ENCODE measurements at regions not wholly inside any gene's neighbourhood (a gene's known extent, or its start where the extent isn't known, plus 50 kb on each side); places are given as distances from the start of the nearest gene placed in this dataset.

- TF ChIP-seq, protein P1, sequence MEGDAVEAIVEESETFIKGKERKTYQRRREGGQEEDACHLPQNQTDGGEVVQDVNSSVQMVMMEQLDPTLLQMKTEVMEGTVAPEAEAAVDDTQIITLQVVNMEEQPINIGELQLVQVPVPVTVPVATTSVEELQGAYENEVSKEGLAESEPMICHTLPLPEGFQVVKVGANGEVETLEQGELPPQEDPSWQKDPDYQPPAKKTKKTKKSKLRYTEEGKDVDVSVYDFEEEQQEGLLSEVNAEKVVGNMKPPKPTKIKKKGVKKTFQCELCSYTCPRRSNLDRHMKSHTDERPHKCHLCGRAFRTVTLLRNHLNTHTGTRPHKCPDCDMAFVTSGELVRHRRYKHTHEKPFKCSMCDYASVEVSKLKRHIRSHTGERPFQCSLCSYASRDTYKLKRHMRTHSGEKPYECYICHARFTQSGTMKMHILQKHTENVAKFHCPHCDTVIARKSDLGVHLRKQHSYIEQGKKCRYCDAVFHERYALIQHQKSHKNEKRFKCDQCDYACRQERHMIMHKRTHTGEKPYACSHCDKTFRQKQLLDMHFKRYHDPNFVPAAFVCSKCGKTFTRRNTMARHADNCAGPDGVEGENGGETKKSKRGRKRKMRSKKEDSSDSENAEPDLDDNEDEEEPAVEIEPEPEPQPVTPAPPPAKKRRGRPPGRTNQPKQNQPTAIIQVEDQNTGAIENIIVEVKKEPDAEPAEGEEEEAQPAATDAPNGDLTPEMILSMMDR (IDR thresholded peaks at IDR 0.05; ENCODE audit: poor library complexity): peak; percentile 90
- TF ChIP-seq EZH2 (IDR thresholded peaks at IDR 0.05; ENCODE audit: borderline replicate concordance): no peak
These were observed 67.9 kb upstream of the USP15 start for GRCh38 chr12:62192180-62192902.

Data from hepatocyte (in vitro differentiated cells).